PC-9 (cell line): ENCODE measurements at regions not wholly inside any gene's neighbourhood (a gene's known extent, or its start where the extent isn't known, plus 50 kb on each side); places are given as distances from the start of the nearest gene placed in this dataset.

Experiments
- BruUV-seq: library from RNA; stranded (reverse); fragments of 400-500 nt; replicated peaks from 2 replicates; lab custom pipeline; 2021; lab: Mats Ljungman, UMichigan
- CTCF ChIA-PET: fragments of 300-600 bp; sonication (Branson Sonifier 250); formaldehyde crosslinking; loops from one replicate; lab custom pipeline; 2022; ENCODE audit warnings: antibody characterized with exemption; lab: Charles Lee
- POLR2A ChIA-PET: fragments of 300-600 bp; sonication (Branson Sonifier 250); formaldehyde crosslinking; loops from one replicate; lab custom pipeline; 2022; ENCODE audit warnings: antibody characterized with exemption; ENCODE audit not compliant: unreplicated experiment; lab: Charles Lee
- DNase-seq, 2 experiments: peaks; one replicate each; pipeline versions ENCODE4 v3.0.0 to v3.0.0-alpha.2; 2015 to 2022; ENCODE audit warnings: mixed read lengths in 1 of 2
- H2AFZ ChIP-seq: fragments of 200-600 bp; sonication (generic); 2 replicates; pipeline ENCODE4 v1.8.1; 2017; ENCODE audit warnings: antibody characterized with exemption
- H3F3A ChIP-seq: fragments of 200-600 bp; sonication (generic); 2 replicates; pipeline ENCODE4 v1.8.1; 2017; ENCODE audit warnings: antibody characterized with exemption, mild to moderate bottlenecking, low read depth; ENCODE audit not compliant: insufficient read depth
- H3K27ac ChIP-seq: fragments of 200-600 bp; sonication (generic); 2 replicates; pipeline ENCODE4 v1.6.1; 2016; ENCODE audit warnings: mixed run types
- H3K27me3 ChIP-seq: fragments of 200-600 bp; sonication (generic); 2 replicates; pipeline ENCODE4 v1.6.1; 2016; ENCODE audit warnings: low read depth, mixed run types; ENCODE audit not compliant: insufficient read depth
- H3K36me3 ChIP-seq: fragments of 200-600 bp; sonication (generic); 2 replicates; pipeline ENCODE4 v1.6.1; 2016; ENCODE audit warnings: low read depth, mixed run types
- H3K4me1 ChIP-seq: fragments of 200-600 bp; sonication (generic); replicated peaks from 2 replicates; pipeline ENCODE4 v1.6.1; 2016; ENCODE audit warnings: mixed run types; ENCODE audit not compliant: insufficient read depth
- H3K4me2 ChIP-seq: fragments of 200-600 bp; sonication (generic); 2 replicates; pipeline ENCODE4 v1.6.1; 2017; ENCODE audit warnings: mixed run types
- H3K4me3 ChIP-seq: fragments of 200-600 bp; sonication (generic); 2 replicates; pipeline ENCODE4 v1.6.1; 2016; ENCODE audit warnings: mixed run types
- H3K79me2 ChIP-seq: fragments of 200-600 bp; sonication (generic); 2 replicates; pipeline ENCODE4 v1.6.1; 2017; ENCODE audit warnings: low read depth, mixed run types
- H3K9me2 ChIP-seq: fragments of 200-600 bp; sonication (generic); 2 replicates; pipeline ENCODE4 v1.8.1; 2017; ENCODE audit warnings: mild to moderate bottlenecking; ENCODE audit not compliant: insufficient read depth
- H3K9me3 ChIP-seq: fragments of 200-600 bp; sonication (generic); 2 replicates; pipeline ENCODE4 v1.8.1; 2016; ENCODE audit warnings: low read depth; ENCODE audit not compliant: insufficient read depth
- H4K20me1 ChIP-seq: fragments of 200-600 bp; sonication (generic); 2 replicates; pipeline ENCODE4 v1.8.1; 2017; ENCODE audit not compliant: insufficient read depth
- CTCF ChIP-seq: fragments of 200-600 bp; sonication (generic); conservative IDR thresholded peaks from 2 replicates; pipeline ENCODE4 v1.6.1; 2017; ENCODE audit warnings: mixed run types, antibody characterized with exemption, mild to moderate bottlenecking, moderate library complexity
- EZH2 ChIP-seq: fragments of 200-600 bp; sonication (generic); IDR thresholded peaks from 2 replicates; pipeline ENCODE4 v1.8.0; 2017; ENCODE audit warnings: antibody characterized with exemption, low read depth
- intact Hi-C: fragments of 100-400 bp; cut with micrococcal nuclease; formaldehyde crosslinking; loops from one replicate; pipeline ENCODE4 v1.10.0; 2022; ENCODE audit not compliant: unreplicated experiment

- Histone ChIP-seq H3K4me1 (no peaks in the 10 kb centered on the region), H3K9me3 (no peaks in the 10 kb centered on the region), H4K20me1 (no peaks in the 10 kb centered on the region), H3F3A (no peaks in the 10 kb centered on the region), H3K79me2 (no peaks in the 10 kb centered on the region), H3K9me2 (no peaks in the 10 kb centered on the region), H3K4me3 (no peak overlapping the region), H3K4me2 (no peak overlapping the region), H3K36me3 (no peaks in the 10 kb centered on the region), H2AFZ (no peak overlapping the region), H3K27me3 (no peaks in the 10 kb centered on the region), H3K27ac (no peak overlapping the region)
- intact Hi-C loops: no loop called here
- ChIA-PET CTCF (no interaction called here), POLR2A (no interaction called here)
- no peak for TF ChIP-seq EZH2
- TF ChIP-seq CTCF: no peak
- BruUV-seq: no TSS peak
- DNase-seq: no peak
Observed at GRCh38 chr15:78691167-78691850, 50.3 kb upstream of the CHRNB4 start.
